ENCODE measurements at regions not wholly inside any gene's neighbourhood (a gene's known extent, or its start where the extent isn't known, plus 50 kb on each side); places are given as distances from the start of the nearest gene placed in this dataset.

DNA sequence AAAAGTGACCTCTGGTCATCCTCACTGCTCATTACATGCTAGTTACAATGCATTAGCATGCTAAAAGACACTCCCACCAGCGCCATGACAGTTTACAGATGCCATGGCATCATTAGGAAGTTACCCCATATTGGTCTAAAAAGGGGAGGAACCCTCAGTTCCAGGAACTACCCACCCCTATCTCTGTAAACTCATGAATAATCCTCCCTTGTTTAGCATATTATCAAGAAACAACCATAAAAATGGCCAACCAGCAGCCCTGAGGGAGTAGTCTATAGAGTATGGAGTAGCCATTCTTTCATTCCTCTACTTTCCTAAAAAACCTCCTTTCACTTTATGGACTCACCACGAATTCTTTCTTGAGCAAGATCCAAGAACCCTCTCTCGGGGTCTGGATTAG is 89.4 kb downstream of the ATPSCKMT start (continued):
- TF ChIP-seq, protein P1, sequence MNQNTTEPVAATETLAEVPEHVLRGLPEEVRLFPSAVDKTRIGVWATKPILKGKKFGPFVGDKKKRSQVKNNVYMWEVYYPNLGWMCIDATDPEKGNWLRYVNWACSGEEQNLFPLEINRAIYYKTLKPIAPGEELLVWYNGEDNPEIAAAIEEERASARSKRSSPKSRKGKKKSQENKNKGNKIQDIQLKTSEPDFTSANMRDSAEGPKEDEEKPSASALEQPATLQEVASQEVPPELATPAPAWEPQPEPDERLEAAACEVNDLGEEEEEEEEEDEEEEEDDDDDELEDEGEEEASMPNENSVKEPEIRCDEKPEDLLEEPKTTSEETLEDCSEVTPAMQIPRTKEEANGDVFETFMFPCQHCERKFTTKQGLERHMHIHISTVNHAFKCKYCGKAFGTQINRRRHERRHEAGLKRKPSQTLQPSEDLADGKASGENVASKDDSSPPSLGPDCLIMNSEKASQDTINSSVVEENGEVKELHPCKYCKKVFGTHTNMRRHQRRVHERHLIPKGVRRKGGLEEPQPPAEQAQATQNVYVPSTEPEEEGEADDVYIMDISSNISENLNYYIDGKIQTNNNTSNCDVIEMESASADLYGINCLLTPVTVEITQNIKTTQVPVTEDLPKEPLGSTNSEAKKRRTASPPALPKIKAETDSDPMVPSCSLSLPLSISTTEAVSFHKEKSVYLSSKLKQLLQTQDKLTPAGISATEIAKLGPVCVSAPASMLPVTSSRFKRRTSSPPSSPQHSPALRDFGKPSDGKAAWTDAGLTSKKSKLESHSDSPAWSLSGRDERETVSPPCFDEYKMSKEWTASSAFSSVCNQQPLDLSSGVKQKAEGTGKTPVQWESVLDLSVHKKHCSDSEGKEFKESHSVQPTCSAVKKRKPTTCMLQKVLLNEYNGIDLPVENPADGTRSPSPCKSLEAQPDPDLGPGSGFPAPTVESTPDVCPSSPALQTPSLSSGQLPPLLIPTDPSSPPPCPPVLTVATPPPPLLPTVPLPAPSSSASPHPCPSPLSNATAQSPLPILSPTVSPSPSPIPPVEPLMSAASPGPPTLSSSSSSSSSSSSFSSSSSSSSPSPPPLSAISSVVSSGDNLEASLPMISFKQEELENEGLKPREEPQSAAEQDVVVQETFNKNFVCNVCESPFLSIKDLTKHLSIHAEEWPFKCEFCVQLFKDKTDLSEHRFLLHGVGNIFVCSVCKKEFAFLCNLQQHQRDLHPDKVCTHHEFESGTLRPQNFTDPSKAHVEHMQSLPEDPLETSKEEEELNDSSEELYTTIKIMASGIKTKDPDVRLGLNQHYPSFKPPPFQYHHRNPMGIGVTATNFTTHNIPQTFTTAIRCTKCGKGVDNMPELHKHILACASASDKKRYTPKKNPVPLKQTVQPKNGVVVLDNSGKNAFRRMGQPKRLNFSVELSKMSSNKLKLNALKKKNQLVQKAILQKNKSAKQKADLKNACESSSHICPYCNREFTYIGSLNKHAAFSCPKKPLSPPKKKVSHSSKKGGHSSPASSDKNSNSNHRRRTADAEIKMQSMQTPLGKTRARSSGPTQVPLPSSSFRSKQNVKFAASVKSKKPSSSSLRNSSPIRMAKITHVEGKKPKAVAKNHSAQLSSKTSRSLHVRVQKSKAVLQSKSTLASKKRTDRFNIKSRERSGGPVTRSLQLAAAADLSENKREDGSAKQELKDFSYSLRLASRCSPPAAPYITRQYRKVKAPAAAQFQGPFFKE (tag by site-specific recombination; IDR thresholded peaks at IDR 0.05; ENCODE audit: borderline replicate concordance) = no peak
- TF ChIP-seq ZNF324 (tag by site-specific recombination; IDR thresholded peaks at IDR 0.05) (no peak), ZNF585B (tag by site-specific recombination; IDR thresholded peaks at IDR 0.05) (no peak), ZNF155 (tag by site-specific recombination; IDR thresholded peaks at IDR 0.05) (no peak), ZNF112 (tag by site-specific recombination; IDR thresholded peaks at IDR 0.05) (no peak), TRIM28 (IDR thresholded peaks at IDR 0.05; ENCODE audit: borderline replicate concordance, low read length) (no peak), GFI1B (tag by site-specific recombination; IDR thresholded peaks at IDR 0.05) (no peak)
- TF ChIP-seq, protein P2, sequence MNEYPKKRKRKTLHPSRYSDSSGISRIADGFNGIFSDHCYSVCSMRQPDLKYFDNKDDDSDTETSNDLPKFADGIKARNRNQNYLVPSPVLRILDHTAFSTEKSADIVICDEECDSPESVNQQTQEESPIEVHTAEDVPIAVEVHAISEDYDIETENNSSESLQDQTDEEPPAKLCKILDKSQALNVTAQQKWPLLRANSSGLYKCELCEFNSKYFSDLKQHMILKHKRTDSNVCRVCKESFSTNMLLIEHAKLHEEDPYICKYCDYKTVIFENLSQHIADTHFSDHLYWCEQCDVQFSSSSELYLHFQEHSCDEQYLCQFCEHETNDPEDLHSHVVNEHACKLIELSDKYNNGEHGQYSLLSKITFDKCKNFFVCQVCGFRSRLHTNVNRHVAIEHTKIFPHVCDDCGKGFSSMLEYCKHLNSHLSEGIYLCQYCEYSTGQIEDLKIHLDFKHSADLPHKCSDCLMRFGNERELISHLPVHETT (tag by site-specific recombination; IDR thresholded peaks at IDR 0.05) = no peak

DNA sequence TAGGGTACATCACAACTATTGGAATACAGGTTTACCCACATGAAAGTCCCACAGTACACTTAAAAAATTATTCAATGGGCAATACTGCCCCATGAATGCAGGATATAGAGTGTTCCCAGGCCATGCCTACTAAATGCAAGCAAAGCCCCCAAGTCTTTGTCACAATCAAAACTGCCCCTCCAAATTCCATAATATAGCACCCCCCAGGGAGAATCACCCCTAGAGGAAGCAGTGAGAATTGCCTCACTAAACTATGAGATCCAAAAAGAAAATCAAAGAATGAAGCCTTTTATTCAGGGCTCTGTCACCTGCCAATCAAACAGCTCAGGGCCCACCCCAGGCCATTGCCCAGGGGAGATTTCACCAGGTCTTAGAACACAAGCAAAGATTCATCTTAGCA is 90.8 kb downstream of the ATPSCKMT start:
- Histone ChIP-seq H3K9me3 (ENCODE audit: control insufficient read depth, insufficient read depth, low read depth, low read length) (no peaks in the 10 kb centered on the region), H3K27ac (ENCODE audit: extremely low read depth, low read depth, low read length) (no peak overlapping the region), H3K4me1 (ENCODE audit: control insufficient read depth, insufficient read depth, low read length) (no peaks in the 10 kb centered on the region), H3K4me3 (ENCODE audit: low read depth, low read length) (no peak overlapping the region), H3K36me3 (ENCODE audit: control insufficient read depth in 2 of 2, insufficient read depth in 1 of 2, low read length in 2 of 2) (no peaks in the 10 kb centered on the region)
- TF ChIP-seq ZNF23 (tag by site-specific recombination; IDR thresholded peaks at IDR 0.05; ENCODE audit: borderline replicate concordance) (no peak), ZBTB8A (tag by site-specific recombination; IDR thresholded peaks at IDR 0.05) (no peak), ZNF112 (tag by site-specific recombination; IDR thresholded peaks at IDR 0.05) (no peak), ZBTB17 (tag by site-specific recombination; IDR thresholded peaks at IDR 0.05) (no peak), ZNF561 (tag by site-specific recombination; IDR thresholded peaks at IDR 0.05; ENCODE audit: borderline replicate concordance) (no peak), ZIC2 (tag by site-specific recombination; IDR thresholded peaks at IDR 0.05) (no peak), GLIS2 (tag by site-specific recombination; IDR thresholded peaks at IDR 0.05) (no peak), ZNF354C (tag by site-specific recombination; IDR thresholded peaks at IDR 0.05; ENCODE audit: borderline replicate concordance, low read depth) (no peak), PRDM1 (tag by site-specific recombination; IDR thresholded peaks at IDR 0.05) (no peak), OSR2 (tag by site-specific recombination; IDR thresholded peaks at IDR 0.05) (no peak), ZNF366 (tag by site-specific recombination; conservative IDR thresholded peaks at IDR 0.05) (no peak)
- TF ChIP-seq, protein P3, sequence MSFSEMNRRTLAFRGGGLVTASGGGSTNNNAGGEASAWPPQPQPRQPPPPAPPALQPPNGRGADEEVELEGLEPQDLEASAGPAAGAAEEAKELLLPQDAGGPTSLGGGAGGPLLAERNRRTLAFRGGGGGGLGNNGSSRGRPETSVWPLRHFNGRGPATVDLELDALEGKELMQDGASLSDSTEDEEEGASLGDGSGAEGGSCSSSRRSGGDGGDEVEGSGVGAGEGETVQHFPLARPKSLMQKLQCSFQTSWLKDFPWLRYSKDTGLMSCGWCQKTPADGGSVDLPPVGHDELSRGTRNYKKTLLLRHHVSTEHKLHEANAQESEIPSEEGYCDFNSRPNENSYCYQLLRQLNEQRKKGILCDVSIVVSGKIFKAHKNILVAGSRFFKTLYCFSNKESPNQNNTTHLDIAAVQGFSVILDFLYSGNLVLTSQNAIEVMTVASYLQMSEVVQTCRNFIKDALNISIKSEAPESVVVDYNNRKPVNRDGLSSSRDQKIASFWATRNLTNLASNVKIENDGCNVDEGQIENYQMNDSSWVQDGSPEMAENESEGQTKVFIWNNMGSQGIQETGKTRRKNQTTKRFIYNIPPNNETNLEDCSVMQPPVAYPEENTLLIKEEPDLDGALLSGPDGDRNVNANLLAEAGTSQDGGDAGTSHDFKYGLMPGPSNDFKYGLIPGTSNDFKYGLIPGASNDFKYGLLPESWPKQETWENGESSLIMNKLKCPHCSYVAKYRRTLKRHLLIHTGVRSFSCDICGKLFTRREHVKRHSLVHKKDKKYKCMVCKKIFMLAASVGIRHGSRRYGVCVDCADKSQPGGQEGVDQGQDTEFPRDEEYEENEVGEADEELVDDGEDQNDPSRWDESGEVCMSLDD (tag by site-specific recombination; IDR thresholded peaks at IDR 0.05) = no peak
- TF ChIP-seq, protein P4, sequence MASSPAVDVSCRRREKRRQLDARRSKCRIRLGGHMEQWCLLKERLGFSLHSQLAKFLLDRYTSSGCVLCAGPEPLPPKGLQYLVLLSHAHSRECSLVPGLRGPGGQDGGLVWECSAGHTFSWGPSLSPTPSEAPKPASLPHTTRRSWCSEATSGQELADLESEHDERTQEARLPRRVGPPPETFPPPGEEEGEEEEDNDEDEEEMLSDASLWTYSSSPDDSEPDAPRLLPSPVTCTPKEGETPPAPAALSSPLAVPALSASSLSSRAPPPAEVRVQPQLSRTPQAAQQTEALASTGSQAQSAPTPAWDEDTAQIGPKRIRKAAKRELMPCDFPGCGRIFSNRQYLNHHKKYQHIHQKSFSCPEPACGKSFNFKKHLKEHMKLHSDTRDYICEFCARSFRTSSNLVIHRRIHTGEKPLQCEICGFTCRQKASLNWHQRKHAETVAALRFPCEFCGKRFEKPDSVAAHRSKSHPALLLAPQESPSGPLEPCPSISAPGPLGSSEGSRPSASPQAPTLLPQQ (tag by site-specific recombination; IDR thresholded peaks at IDR 0.05) = no peak
- TF ChIP-seq, protein P5, sequence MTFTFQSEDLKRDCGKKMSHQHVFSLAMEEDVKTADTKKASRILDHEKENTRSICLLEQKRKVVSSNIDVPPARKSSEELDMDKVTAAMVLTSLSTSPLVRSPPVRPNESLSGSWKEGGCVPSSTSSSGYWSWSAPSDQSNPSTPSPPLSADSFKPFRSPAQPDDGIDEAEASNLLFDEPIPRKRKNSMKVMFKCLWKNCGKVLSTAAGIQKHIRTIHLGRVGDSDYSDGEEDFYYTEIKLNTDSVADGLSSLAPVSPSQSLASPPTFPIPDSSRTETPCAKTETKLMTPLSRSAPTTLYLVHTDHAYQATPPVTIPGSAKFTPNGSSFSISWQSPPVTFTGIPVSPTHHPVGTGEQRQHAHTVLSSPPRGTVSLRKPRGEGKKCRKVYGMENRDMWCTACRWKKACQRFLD (tag by site-specific recombination; IDR thresholded peaks at IDR 0.05) = no peak
- ChIA-PET POLR2A (no interaction called here), CTCF (interaction anchor here (0.6 to 0.7 kb wide), 2 partner anchors 24 to 248 kb away, joined by 3 read pairs; no protein-coding TSS in a partner anchor)

Measured in HEK293 (cell line).